GM23338 (cell line): ENCODE measurements at regions not wholly inside any gene's neighbourhood (a gene's known extent, or its start where the extent isn't known, plus 50 kb on each side); places are given as distances from the start of the nearest gene placed in this dataset.

Experiments
- ATAC-seq: fragments of 200-7000 bp; cut with Tn5 transposase; 3 replicates; pipeline ENCODE4 v1.9.1; 2020
- DNase-seq: peaks from one replicate; pipeline ENCODE4 v3.0.0-alpha.2; 2015; ENCODE audit warnings: low spot score
- H2AFZ ChIP-seq: fragments of 200-600 bp; sonication (generic); 2 replicates; pipeline ENCODE4 v1.8.0; 2016; ENCODE audit warnings: antibody characterized with exemption, mild to moderate bottlenecking, moderate library complexity
- H3F3A ChIP-seq: fragments of 200-600 bp; sonication (generic); replicated peaks from 2 replicates; pipeline ENCODE4 v1.8.0; 2017; ENCODE audit warnings: antibody characterized with exemption, mixed run types, low read depth
- H3K27ac ChIP-seq: fragments of 200-600 bp; sonication (generic); 2 replicates; pipeline ENCODE4 v1.6.1; 2016; ENCODE audit warnings: low read depth
- H3K27me3 ChIP-seq: fragments of 200-600 bp; sonication (generic); 2 replicates; pipeline ENCODE4 v1.8.0; 2016; ENCODE audit warnings: mild to moderate bottlenecking, mixed run types, moderate library complexity; ENCODE audit not compliant: insufficient read depth
- H3K36me3 ChIP-seq: fragments of 200-600 bp; sonication (generic); 2 replicates; pipeline ENCODE4 v1.8.0; 2016; ENCODE audit warnings: mild to moderate bottlenecking; ENCODE audit not compliant: insufficient read depth
- H3K4me1 ChIP-seq: fragments of 200-600 bp; sonication (generic); 2 replicates; pipeline ENCODE4 v1.8.0; 2016; ENCODE audit warnings: mild to moderate bottlenecking, moderate library complexity; ENCODE audit not compliant: insufficient read depth
- H3K4me2 ChIP-seq: fragments of 200-600 bp; sonication (generic); 2 replicates; pipeline ENCODE4 v1.7.1; 2017; ENCODE audit warnings: mixed run types
- H3K4me3 ChIP-seq: fragments of 200-600 bp; sonication (generic); 2 replicates; pipeline ENCODE4 v1.6.1; 2016; ENCODE audit warnings: mixed run types
- H3K79me2 ChIP-seq: fragments of 200-600 bp; sonication (generic); replicated peaks from 2 replicates; pipeline ENCODE4 v1.8.0; 2017; ENCODE audit warnings: mild to moderate bottlenecking; ENCODE audit not compliant: insufficient read depth
- H3K9me2 ChIP-seq: fragments of 200-600 bp; sonication (generic); 2 replicates; pipeline ENCODE4 v1.8.0; 2017; ENCODE audit not compliant: insufficient read depth
- H4K20me1 ChIP-seq: fragments of 200-600 bp; sonication (generic); replicated peaks from 2 replicates; pipeline ENCODE4 v1.8.0; 2017; ENCODE audit warnings: mild to moderate bottlenecking; ENCODE audit not compliant: insufficient read depth
- H3K27ac Mint-ChIP-seq: 2 replicates; pipeline ENCODE4 v1.8.0; 2020; ENCODE audit warnings: inconsistent platforms, mild to moderate bottlenecking, moderate library complexity, mixed read lengths
- H3K27me3 Mint-ChIP-seq: 3 replicates; pipeline ENCODE4 v1.8.0; 2022; ENCODE audit warnings: low read depth, mild to moderate bottlenecking, moderate library complexity, mixed read lengths, inconsistent platforms; ENCODE audit not compliant: insufficient read depth, poor library complexity
- H3K36me3 Mint-ChIP-seq: 3 replicates; pipeline ENCODE4 v1.8.0; 2021; ENCODE audit warnings: low read depth, mild to moderate bottlenecking, inconsistent platforms, moderate library complexity, mixed read lengths
- H3K4me1 Mint-ChIP-seq: 3 replicates; pipeline ENCODE4 v1.8.0; 2020; ENCODE audit warnings: mild to moderate bottlenecking, inconsistent platforms, mixed read lengths
- H3K4me3 Mint-ChIP-seq: 3 replicates; pipeline ENCODE4 v1.8.0; 2021; ENCODE audit warnings: moderate library complexity, mild to moderate bottlenecking, inconsistent platforms, mixed read lengths
- H3K9me3 Mint-ChIP-seq: 3 replicates; pipeline ENCODE4 v1.8.0; 2020; ENCODE audit warnings: moderate library complexity, mild to moderate bottlenecking, inconsistent platforms, mixed read lengths
- CREB1 ChIP-seq: fragments of 250-450 bp; sonication (Bioruptor Pico); IDR thresholded peaks from 2 replicates; pipeline ENCODE4 v1.5.0; 2020; ENCODE audit warnings: low read depth, mild to moderate bottlenecking, moderate library complexity
- EZH2 ChIP-seq: fragments of 200-600 bp; sonication (generic); IDR thresholded peaks from one replicate; pipeline ENCODE4 v1.8.0; 2017; ENCODE audit warnings: antibody characterized with exemption, mild to moderate bottlenecking, low read depth; ENCODE audit not compliant: unreplicated experiment
- EZH2phosphoT487 ChIP-seq: fragments of 200-600 bp; sonication (generic); IDR thresholded peaks from one replicate; pipeline ENCODE4 v1.8.1; 2018; ENCODE audit warnings: antibody characterized with exemption; ENCODE audit not compliant: unreplicated experiment
- JUNB ChIP-seq: IDR thresholded peaks from one replicate; pipeline ENCODE4 v1.6.1; 2016; ENCODE audit warnings: antibody characterized with exemption; ENCODE audit not compliant: unreplicated experiment
- NANOG ChIP-seq: IDR thresholded peaks from 2 replicates; pipeline ENCODE4 v1.6.1; 2016; ENCODE audit warnings: antibody characterized with exemption, borderline replicate concordance
- POLR2AphosphoS5 ChIP-seq: IDR thresholded peaks from 2 replicates; pipeline ENCODE4 v1.6.1; 2016; ENCODE audit warnings: antibody characterized with exemption, low read depth
- STAT1 ChIP-seq: IDR thresholded peaks from one replicate; pipeline ENCODE4 v1.6.1; 2016; ENCODE audit warnings: antibody characterized with exemption; ENCODE audit not compliant: unreplicated experiment
- ZNF114 ChIP-seq: fragments of 250-450 bp; sonication (Bioruptor Pico); IDR thresholded peaks from 2 replicates; pipeline ENCODE4 v1.5.0; 2020; ENCODE audit warnings: mild to moderate bottlenecking, moderate library complexity
- ZNF331 ChIP-seq: fragments of 250-450 bp; sonication (Bioruptor Pico); IDR thresholded peaks from 2 replicates; pipeline ENCODE4 v1.5.0; 2020; ENCODE audit warnings: low read depth, mild to moderate bottlenecking, moderate library complexity
- ZNF462 ChIP-seq: fragments of 250-450 bp; sonication (Bioruptor Pico); IDR thresholded peaks from 2 replicates; pipeline ENCODE4 v1.5.0; 2020; ENCODE audit warnings: mild to moderate bottlenecking, moderate library complexity
- TF ChIP-seq, protein P1 (sequence below): IDR thresholded peaks from one replicate; pipeline ENCODE4 v1.6.1; 2018; ENCODE audit warnings: antibody characterized with exemption; ENCODE audit not compliant: unreplicated experiment
- TF ChIP-seq, protein P2 (sequence below): IDR thresholded peaks from 2 replicates; pipeline ENCODE4 v1.6.1; 2016; ENCODE audit warnings: antibody characterized with exemption
- TF ChIP-seq, protein P3 (sequence below), 2 experiments: fragments of 200-600 bp in 1 of 2; sonication (generic) in 1 of 2; conservative IDR thresholded peaks; 2 replicates each; pipeline versions ENCODE4 v1.5.1 to v1.6.1; 2016 to 2017; ENCODE audit warnings: antibody characterized with exemption in 2 of 2, low read depth in 2 of 2, mild to moderate bottlenecking in 2 of 2, moderate library complexity in 1 of 2

- Histone ChIP-seq H3K4me3 (no peak overlapping the region), H3K79me2 (no peaks in the 10 kb centered on the region), H3K9me2 (0 out of 2 replicates have a peak, but pooled peaks cover 4% of the 10 kb centered on the region), H3K4me1 (peaks cover 12% of the 10 kb centered on the region), H3F3A (no peaks in the 10 kb centered on the region), H3K4me2 (peak overlapping the region; percentile 45; the same call in 1 of the 2 replicates), H3K27ac (no peak overlapping the region), H3K27me3 (no peaks in the 10 kb centered on the region), H3K36me3 (no peaks in the 10 kb centered on the region), H4K20me1 (no peaks in the 10 kb centered on the region), H2AFZ (no peak overlapping the region)
- Mint-ChIP-seq H3K4me1 (peaks cover 25% of the 10 kb centered on the region), H3K27ac (no peak overlapping the region), H3K27me3 (peaks cover 14% of the 10 kb centered on the region), H3K4me3 (no peak overlapping the region), H3K9me3 (peaks cover 23% of the 10 kb centered on the region), H3K36me3 (peaks cover 13% of the 10 kb centered on the region)
- DNase-seq: no peak
- no peak for ATAC-seq
- TF ChIP-seq JUNB: no peak
- TF ChIP-seq, protein P1, sequence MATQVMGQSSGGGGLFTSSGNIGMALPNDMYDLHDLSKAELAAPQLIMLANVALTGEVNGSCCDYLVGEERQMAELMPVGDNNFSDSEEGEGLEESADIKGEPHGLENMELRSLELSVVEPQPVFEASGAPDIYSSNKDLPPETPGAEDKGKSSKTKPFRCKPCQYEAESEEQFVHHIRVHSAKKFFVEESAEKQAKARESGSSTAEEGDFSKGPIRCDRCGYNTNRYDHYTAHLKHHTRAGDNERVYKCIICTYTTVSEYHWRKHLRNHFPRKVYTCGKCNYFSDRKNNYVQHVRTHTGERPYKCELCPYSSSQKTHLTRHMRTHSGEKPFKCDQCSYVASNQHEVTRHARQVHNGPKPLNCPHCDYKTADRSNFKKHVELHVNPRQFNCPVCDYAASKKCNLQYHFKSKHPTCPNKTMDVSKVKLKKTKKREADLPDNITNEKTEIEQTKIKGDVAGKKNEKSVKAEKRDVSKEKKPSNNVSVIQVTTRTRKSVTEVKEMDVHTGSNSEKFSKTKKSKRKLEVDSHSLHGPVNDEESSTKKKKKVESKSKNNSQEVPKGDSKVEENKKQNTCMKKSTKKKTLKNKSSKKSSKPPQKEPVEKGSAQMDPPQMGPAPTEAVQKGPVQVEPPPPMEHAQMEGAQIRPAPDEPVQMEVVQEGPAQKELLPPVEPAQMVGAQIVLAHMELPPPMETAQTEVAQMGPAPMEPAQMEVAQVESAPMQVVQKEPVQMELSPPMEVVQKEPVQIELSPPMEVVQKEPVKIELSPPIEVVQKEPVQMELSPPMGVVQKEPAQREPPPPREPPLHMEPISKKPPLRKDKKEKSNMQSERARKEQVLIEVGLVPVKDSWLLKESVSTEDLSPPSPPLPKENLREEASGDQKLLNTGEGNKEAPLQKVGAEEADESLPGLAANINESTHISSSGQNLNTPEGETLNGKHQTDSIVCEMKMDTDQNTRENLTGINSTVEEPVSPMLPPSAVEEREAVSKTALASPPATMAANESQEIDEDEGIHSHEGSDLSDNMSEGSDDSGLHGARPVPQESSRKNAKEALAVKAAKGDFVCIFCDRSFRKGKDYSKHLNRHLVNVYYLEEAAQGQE: no peak
- no peak for TF ChIP-seq CREB1
- no peak for TF ChIP-seq STAT1
- TF ChIP-seq ZNF331 (CRISPR knock-in tag): no peak
- TF ChIP-seq ZNF114 (CRISPR knock-in tag): no peak
- no peak for TF ChIP-seq NANOG
- no peak for TF ChIP-seq POLR2AphosphoS5
- TF ChIP-seq EZH2: no peak
- no peak for TF ChIP-seq ZNF462 (CRISPR knock-in tag)
- TF ChIP-seq EZH2phosphoT487: no peak
- TF ChIP-seq, protein P2, sequence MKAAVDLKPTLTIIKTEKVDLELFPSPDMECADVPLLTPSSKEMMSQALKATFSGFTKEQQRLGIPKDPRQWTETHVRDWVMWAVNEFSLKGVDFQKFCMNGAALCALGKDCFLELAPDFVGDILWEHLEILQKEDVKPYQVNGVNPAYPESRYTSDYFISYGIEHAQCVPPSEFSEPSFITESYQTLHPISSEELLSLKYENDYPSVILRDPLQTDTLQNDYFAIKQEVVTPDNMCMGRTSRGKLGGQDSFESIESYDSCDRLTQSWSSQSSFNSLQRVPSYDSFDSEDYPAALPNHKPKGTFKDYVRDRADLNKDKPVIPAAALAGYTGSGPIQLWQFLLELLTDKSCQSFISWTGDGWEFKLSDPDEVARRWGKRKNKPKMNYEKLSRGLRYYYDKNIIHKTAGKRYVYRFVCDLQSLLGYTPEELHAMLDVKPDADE: no peak
- TF ChIP-seq, protein P3, sequence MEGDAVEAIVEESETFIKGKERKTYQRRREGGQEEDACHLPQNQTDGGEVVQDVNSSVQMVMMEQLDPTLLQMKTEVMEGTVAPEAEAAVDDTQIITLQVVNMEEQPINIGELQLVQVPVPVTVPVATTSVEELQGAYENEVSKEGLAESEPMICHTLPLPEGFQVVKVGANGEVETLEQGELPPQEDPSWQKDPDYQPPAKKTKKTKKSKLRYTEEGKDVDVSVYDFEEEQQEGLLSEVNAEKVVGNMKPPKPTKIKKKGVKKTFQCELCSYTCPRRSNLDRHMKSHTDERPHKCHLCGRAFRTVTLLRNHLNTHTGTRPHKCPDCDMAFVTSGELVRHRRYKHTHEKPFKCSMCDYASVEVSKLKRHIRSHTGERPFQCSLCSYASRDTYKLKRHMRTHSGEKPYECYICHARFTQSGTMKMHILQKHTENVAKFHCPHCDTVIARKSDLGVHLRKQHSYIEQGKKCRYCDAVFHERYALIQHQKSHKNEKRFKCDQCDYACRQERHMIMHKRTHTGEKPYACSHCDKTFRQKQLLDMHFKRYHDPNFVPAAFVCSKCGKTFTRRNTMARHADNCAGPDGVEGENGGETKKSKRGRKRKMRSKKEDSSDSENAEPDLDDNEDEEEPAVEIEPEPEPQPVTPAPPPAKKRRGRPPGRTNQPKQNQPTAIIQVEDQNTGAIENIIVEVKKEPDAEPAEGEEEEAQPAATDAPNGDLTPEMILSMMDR (conservative IDR thresholded peaks at IDR 0.05; ENCODE audit: low read depth in 2 of 2): no peak
Observed at GRCh38 chr9:135199489-135199888, 112.0 kb downstream of the OLFM1 start.
